GM12801 (cell line): ENCODE measurements at regions not wholly inside any gene's neighbourhood (a gene's known extent, or its start where the extent isn't known, plus 50 kb on each side); places are given as distances from the start of the nearest gene placed in this dataset.

Experiments used
- CTCF ChIP-seq: IDR thresholded peaks from one replicate; pipeline ENCODE4 v1.5.1; 2011; ENCODE audit warnings: control low read depth; ENCODE audit not compliant: insufficient read length; ENCODE audit errors: extremely low read depth

DNA sequence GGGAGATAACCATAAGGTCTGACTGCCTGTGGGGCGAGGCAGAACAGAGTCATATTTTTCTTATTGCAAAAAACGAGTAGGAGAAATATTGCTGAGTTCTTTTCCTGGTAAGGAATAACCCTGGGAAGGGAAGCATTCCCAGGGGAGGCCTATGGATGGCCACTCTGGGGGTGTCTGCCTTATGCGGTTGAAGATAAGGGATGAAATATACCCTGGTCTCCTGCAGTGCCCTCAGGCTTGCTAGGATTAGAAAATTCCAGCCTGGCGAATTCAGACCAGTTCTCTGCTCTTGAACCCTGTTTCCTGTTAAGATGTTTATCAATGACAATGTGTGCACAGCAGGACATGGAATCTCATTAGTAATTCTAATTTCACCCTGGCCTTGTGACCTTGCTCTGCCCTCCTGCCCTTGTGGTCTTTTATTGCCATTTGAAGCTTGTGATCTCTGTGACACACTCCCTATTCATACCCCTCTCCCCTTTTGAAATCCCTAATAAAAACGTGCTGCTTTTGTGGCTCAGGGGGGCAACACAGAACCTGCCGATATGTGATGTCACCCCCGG, 491.1 kb upstream of the EYS start:
- TF ChIP-seq CTCF = no peak

GRCh38 chr6:66190858-66191257, 483.8 kb upstream of the EYS start:
- no peak for TF ChIP-seq CTCF

GRCh38 chr6:66189915-66190314, 482.9 kb upstream of the EYS start:
- TF ChIP-seq CTCF = no peak

DNA sequence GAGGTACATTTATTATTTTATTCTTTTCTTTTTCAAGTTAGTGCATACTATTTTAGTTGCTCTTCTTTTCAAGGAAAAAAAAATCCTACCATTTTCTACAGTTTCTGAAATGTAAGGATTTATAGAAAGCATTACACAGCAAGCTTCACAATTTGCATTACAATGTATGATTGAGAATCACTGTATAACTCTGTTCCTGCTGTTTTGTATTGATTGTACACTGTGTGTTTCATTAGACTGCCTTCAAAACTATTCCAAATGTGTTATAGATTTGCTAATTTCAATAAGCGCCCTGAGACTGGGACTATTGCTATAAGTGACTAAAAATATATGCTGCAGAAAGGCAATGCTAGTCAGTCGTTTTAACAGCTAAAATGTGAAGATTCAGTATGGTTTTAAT, 479.7 kb upstream of the EYS start:
- no peak for TF ChIP-seq CTCF

GRCh38 chr6:66184091-66184490, 477.1 kb upstream of the EYS start:
- no peak for TF ChIP-seq CTCF

- no peak for TF ChIP-seq CTCF
Observed at GRCh38 chr6:66179361-66179760, 472.3 kb upstream of the EYS start.

DNA sequence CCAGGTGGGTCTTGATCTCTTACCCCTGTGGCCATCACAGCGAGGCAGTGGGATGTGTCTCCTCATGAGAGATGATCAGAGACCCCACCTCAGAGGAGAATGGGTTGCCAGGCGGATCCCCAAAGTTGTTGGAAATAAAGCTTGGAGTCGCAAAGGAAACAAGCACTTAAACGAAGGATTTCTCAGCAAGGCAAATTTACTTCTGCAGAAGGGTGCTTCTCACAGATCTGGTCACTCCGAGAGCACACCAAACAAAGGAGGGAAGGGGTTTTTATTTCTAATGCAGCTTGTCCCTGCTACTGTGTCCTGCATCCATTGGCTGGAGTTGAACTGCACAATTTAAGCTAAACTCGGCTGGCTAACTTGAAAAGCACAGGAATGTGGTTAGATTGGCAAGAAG, 466.6 kb upstream of the EYS start:
- TF ChIP-seq CTCF = no peak
